Panc1 (cell line): ENCODE measurements at regions not wholly inside any gene's neighbourhood (a gene's known extent, or its start where the extent isn't known, plus 50 kb on each side); places are given as distances from the start of the nearest gene placed in this dataset.

Experiments used
- ATAC-seq: fragments of 200-7000 bp; cut with Tn5 transposase; 2 replicates; pipeline ENCODE4 v1.9.1; 2020; ENCODE audit warnings: mild to moderate bottlenecking, moderate library complexity
- BruUV-seq: library from RNA; stranded (reverse); fragments of 400-500 nt; replicated peaks from 2 replicates; lab custom pipeline; 2021; lab: Mats Ljungman, UMichigan
- CTCF ChIA-PET: fragments of 300-600 bp; sonication (Branson Sonifier 250); formaldehyde crosslinking; loops from one replicate; lab custom pipeline; 2022; ENCODE audit warnings: antibody characterized with exemption; lab: Charles Lee
- POLR2A ChIA-PET: fragments of 300-600 bp; sonication (Branson Sonifier 250); formaldehyde crosslinking; loops from one replicate; lab custom pipeline; 2022; ENCODE audit warnings: antibody characterized with exemption; lab: Charles Lee
- DNase-seq: peaks from one replicate; pipeline ENCODE4 v3.0.0-alpha.2; 2010; ENCODE audit warnings: low read depth, low spot score
- H3K27ac ChIP-seq: 2 replicates; pipeline ENCODE4 v1.5.1; 2011; ENCODE audit warnings: mild to moderate bottlenecking, low read length, inconsistent platforms
- H3K27me3 ChIP-seq: fragments of 200-500 bp; sonication (Bioruptor generic); 2 replicates; pipeline ENCODE4 v1.6.0; 2014; ENCODE audit warnings: low read length, inconsistent platforms; ENCODE audit not compliant: control insufficient read depth, insufficient read depth
- H3K36me3 ChIP-seq: fragments of 200-500 bp; sonication (Bioruptor generic); 2 replicates; pipeline ENCODE4 v1.5.1; 2014; ENCODE audit warnings: inconsistent platforms, mild to moderate bottlenecking, low read length, moderate library complexity; ENCODE audit not compliant: control insufficient read depth, insufficient read depth
- H3K4me1 ChIP-seq: 2 replicates; pipeline ENCODE4 v1.5.1; 2011; ENCODE audit warnings: inconsistent platforms, mild to moderate bottlenecking, low read length, moderate library complexity; ENCODE audit not compliant: control insufficient read depth, insufficient read depth
- H3K4me3 ChIP-seq, 2 experiments: 2 replicates each; pipeline ENCODE4 v1.5.1; 2011 to 2012; ENCODE audit warnings: low read depth in 2 of 2, low read length in 2 of 2, mild to moderate bottlenecking in 2 of 2, inconsistent platforms in 1 of 2, moderate library complexity in 1 of 2
- H3K9me3 ChIP-seq: fragments of 200-500 bp; sonication (Bioruptor generic); 2 replicates; pipeline ENCODE4 v1.5.1; 2014; ENCODE audit warnings: low read depth, mild to moderate bottlenecking, inconsistent platforms, low read length, moderate library complexity; ENCODE audit not compliant: control insufficient read depth, insufficient read depth
- CTCF ChIP-seq: fragments of 450-650 bp; IDR thresholded peaks from 2 replicates; pipeline ENCODE4 v1.5.1; 2017; ENCODE audit warnings: mild to moderate bottlenecking
- POLR2AphosphoS5 ChIP-seq: IDR thresholded peaks from 2 replicates; pipeline ENCODE4 v1.6.1; 2012; ENCODE audit warnings: mild to moderate bottlenecking, low read depth, low read length, moderate library complexity
- REST ChIP-seq, 2 experiments: IDR thresholded peaks; 2 replicates each; pipeline ENCODE4 v1.6.1; 2011 to 2012; ENCODE audit warnings: low read depth in 2 of 2, control low read depth in 1 of 2, low read length in 1 of 2, mild to moderate bottlenecking in 1 of 2, moderate library complexity in 1 of 2; ENCODE audit not compliant: insufficient read depth in 1 of 2
- SIN3A ChIP-seq: IDR thresholded peaks from 2 replicates; pipeline ENCODE4 v1.6.1; 2012; ENCODE audit warnings: low read depth, mild to moderate bottlenecking, low read length, moderate library complexity, borderline replicate concordance; ENCODE audit not compliant: insufficient read depth
- TCF7L2 ChIP-seq: IDR thresholded peaks from 2 replicates; pipeline ENCODE4 v1.6.1; 2011; ENCODE audit warnings: mild to moderate bottlenecking, low read depth, low read length, inconsistent platforms
- in situ Hi-C: cut with HindIII; loops from 2 replicates; pipeline ENCODE4 v1.10.0; 2016; ENCODE audit warnings: low sequenced_read_pairs, low pct_unique_long_range_greater_than_20kb
- intact Hi-C: fragments of 100-400 bp; cut with micrococcal nuclease; formaldehyde crosslinking; loops from one replicate; pipeline ENCODE4 v1.10.0; 2022; ENCODE audit not compliant: unreplicated experiment

GRCh38 chr5:84783003-84783402 is 398.3 kb upstream of the EDIL3 start:
- POLR2A ChIA-PET, result no interaction called here
- Histone ChIP-seq H3K27me3 (no peaks in the 10 kb centered on the region), H3K4me1 (no peaks in the 10 kb centered on the region), H3K9me3 (no peaks in the 10 kb centered on the region), H3K4me3 (no peak overlapping the region), H3K27ac (no peak overlapping the region), H3K36me3 (no peaks in the 10 kb centered on the region)
- CTCF ChIA-PET, result no interaction called here
- ATAC-seq (no peak), DNase-seq (no peak)
- intact Hi-C loops, result no loop called here
- no TSS peak for BruUV-seq
- TF ChIP-seq CTCF, result no peak
- in situ Hi-C loops, result no loop called here

- Histone ChIP-seq H3K27me3 (no peaks in the 10 kb centered on the region), H3K4me1 (no peaks in the 10 kb centered on the region), H3K9me3 (no peaks in the 10 kb centered on the region), H3K4me3 (no peak overlapping the region), H3K27ac (no peak overlapping the region), H3K36me3 (no peaks in the 10 kb centered on the region)
- DNase-seq (no peak), ATAC-seq (no peak)
- ChIA-PET POLR2A (no interaction called here), CTCF (no interaction called here)
- in situ Hi-C loops, result no loop called here
- TF ChIP-seq SIN3A (no peak), REST (IDR thresholded peaks at IDR 0.05; ENCODE audit: insufficient read depth in 1 of 2, low read depth in 2 of 2, low read length in 1 of 2) (no peak), TCF7L2 (no peak), POLR2AphosphoS5 (no peak), CTCF (no peak)
- BruUV-seq, result no TSS peak
- intact Hi-C loops, result no loop called here
Observed at GRCh38 chr5:84779186-84779585, 394.5 kb upstream of the EDIL3 start.

GRCh38 chr5:84764227-84764626 is 379.5 kb upstream of the EDIL3 start:
- Histone ChIP-seq H3K27me3 (no peaks in the 10 kb centered on the region), H3K4me3 (no peak overlapping the region), H3K27ac (no peak overlapping the region), H3K9me3 (no peaks in the 10 kb centered on the region), H3K4me1 (no peaks in the 10 kb centered on the region), H3K36me3 (no peaks in the 10 kb centered on the region)
- ATAC-seq (no peak), DNase-seq (no peak)
- BruUV-seq, result no TSS peak
- no peak for TF ChIP-seq POLR2AphosphoS5
- in situ Hi-C loops, result no loop called here
- intact Hi-C loops, result no loop called here
- CTCF ChIA-PET, result no interaction called here
- POLR2A ChIA-PET, result no interaction called here
